Breast epithelium (tissue), 3 donors: ENCODE measurements at regions not wholly inside any gene's neighbourhood (a gene's known extent, or its start where the extent isn't known, plus 50 kb on each side); places are given as distances from the start of the nearest gene placed in this dataset.

ENCODE experiments used
- CTCF ChIP-seq, 3 donors: fragments of 450-650 bp; IDR thresholded peaks; one replicate each; pipeline ENCODE4 v1.5.1; 2016 to 2017; ENCODE audit warnings: antibody characterized with exemption in 3 of 3, mild to moderate bottlenecking in 3 of 3, moderate library complexity in 3 of 3
- POLR2A ChIP-seq: fragments of 450-650 bp; IDR thresholded peaks from one replicate; pipeline ENCODE4 v1.6.1; 2016; ENCODE audit warnings: antibody characterized with exemption, mild to moderate bottlenecking, moderate library complexity
- POLR2AphosphoS5 ChIP-seq, 3 donors: sonication (generic); formaldehyde crosslinking; IDR thresholded peaks; one replicate each; pipeline ENCODE4 v1.6.1; 2017; ENCODE audit warnings: antibody characterized with exemption in 3 of 3

DNA sequence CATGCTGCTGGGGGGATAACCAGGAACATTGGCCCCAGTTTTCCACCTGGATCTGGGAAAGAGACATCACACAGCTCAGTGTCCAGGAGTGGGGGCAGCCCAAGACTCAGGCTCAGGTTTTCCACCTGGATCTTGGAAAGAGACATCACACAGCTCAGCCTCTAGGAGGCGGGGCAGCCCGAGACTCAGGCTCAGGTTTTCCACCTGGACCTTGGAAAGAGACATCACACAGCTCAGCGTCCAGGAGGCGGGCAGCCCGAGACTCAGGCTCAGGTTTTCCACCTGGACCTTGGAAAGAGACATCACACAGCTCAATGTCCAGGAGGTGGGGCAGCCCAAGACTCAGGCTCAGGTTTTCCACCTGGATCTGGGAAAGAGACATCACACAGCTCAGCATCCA lies 361.6 kb downstream of the THBS2 start:
- TF ChIP-seq CTCF (IDR thresholded peaks at IDR 0.05) (no peak), POLR2A (no peak), POLR2AphosphoS5 (IDR thresholded peaks at IDR 0.05) (no peak)
